ENCODE measurements at regions not wholly inside any gene's neighbourhood (a gene's known extent, or its start where the extent isn't known, plus 50 kb on each side); places are given as distances from the start of the nearest gene placed in this dataset.
"Not testable (repeated sequence)": the region's sequence is repeated elsewhere in the genome, so short reads cannot be mapped to it uniquely, and the experiment has no call there.

- Histone ChIP-seq H3K9me3 (no peaks in the 10 kb centered on the region), H3K36me3 (no peaks in the 10 kb centered on the region), H3K27me3 (no peaks in the 10 kb centered on the region), H3K27ac (no peak overlapping the region), H3K4me1 (no peaks in the 10 kb centered on the region), H3K4me3 (no peak overlapping the region)
- TF ChIP-seq CTCF (IDR thresholded peaks at IDR 0.05), result no peak
- TF ChIP-seq POLR2A (IDR thresholded peaks at IDR 0.05), result no peak
- no peak for TF ChIP-seq POLR2AphosphoS5 (IDR thresholded peaks at IDR 0.05)
- intact Hi-C loops (cut with DNase I), result no loop called here
- 84 to 89% methylated on average over 1 of the region's 1 CpG for WGBS, 2 donors
- no peak for DNase-seq
These were observed 346.7 kb downstream of the PAX1 start for GRCh38 chr20:22052025-22052650.

- DNase-seq; H3K4me3 ChIP-seq; H3K4me1 ChIP-seq; H3K9me3 ChIP-seq; intact Hi-C loops (cut with DNase I); H3K36me3 ChIP-seq; H3K27ac ChIP-seq; H3K27me3 ChIP-seq: not testable (repeated sequence)
- 46 to 51% methylated on average over 13 of the region's 13 CpGs for WGBS, 2 donors
These were observed 340.6 kb downstream of the PAX1 start for GRCh38 chr20:22045956-22046507.

GRCh38 chr20:22027423-22027822 is 322.0 kb downstream of the PAX1 start:
- no peak for DNase-seq

GRCh38 chr20:22020201-22020600 is 314.7 kb downstream of the PAX1 start:
- Histone ChIP-seq H3K27me3 (no peaks in the 10 kb centered on the region), H3K36me3 (no peaks in the 10 kb centered on the region), H3K27ac (no peak overlapping the region), H3K4me3 (no peak overlapping the region), H3K4me1 (no peaks in the 10 kb centered on the region), H3K9me3 (peaks cover 0 to 4% (median 0%) of the 10 kb centered on the region in 4 donors)
- intact Hi-C loops (cut with DNase I), result no loop called here
- 82 to 86% methylated on average over 4 of the region's 4 CpGs for WGBS, 2 donors
- no peak for DNase-seq
- TF ChIP-seq POLR2A (IDR thresholded peaks at IDR 0.05), result no peak
- TF ChIP-seq EP300 (IDR thresholded peaks at IDR 0.05), result no peak
- TF ChIP-seq CTCF (IDR thresholded peaks at IDR 0.05), result no peak
- TF ChIP-seq POLR2AphosphoS5 (IDR thresholded peaks at IDR 0.05), result no peak

More at GRCh38 chr20:22027423-22027822, 322.0 kb downstream of the PAX1 start:
- intact Hi-C loops (cut with DNase I), result no loop called here
- H3K4me3 ChIP-seq, result no peak overlapping the region
- peaks cover 0 to 6% (median 4%) of the 10 kb centered on the region in 4 donors for H3K9me3 ChIP-seq
- WGBS, 2 donors, result 56 to 66% methylated on average over 1 of the region's 1 CpG
- H3K36me3 ChIP-seq, result no peaks in the 10 kb centered on the region
- no peak overlapping the region for H3K27ac ChIP-seq
- H3K4me1 ChIP-seq, result no peaks in the 10 kb centered on the region
- TF ChIP-seq CTCF (IDR thresholded peaks at IDR 0.05) (no peak), POLR2AphosphoS5 (IDR thresholded peaks at IDR 0.05) (no peak), EP300 (IDR thresholded peaks at IDR 0.05) (no peak), POLR2A (IDR thresholded peaks at IDR 0.05) (no peak)
- H3K27me3 ChIP-seq, result no peaks in the 10 kb centered on the region

- 82 to 83% methylated on average over 3 of the region's 3 CpGs for WGBS, 2 donors
- H3K27me3 ChIP-seq, result no peaks in the 10 kb centered on the region
- H3K4me3 ChIP-seq, result no peak overlapping the region
- no peak for DNase-seq
- H3K4me1 ChIP-seq, result no peaks in the 10 kb centered on the region
- no peak overlapping the region for H3K27ac ChIP-seq
- no peaks in the 10 kb centered on the region for H3K9me3 ChIP-seq
- intact Hi-C loops (cut with DNase I), result no loop called here
- H3K36me3 ChIP-seq, result no peaks in the 10 kb centered on the region
- no peak for TF ChIP-seq POLR2A (IDR thresholded peaks at IDR 0.05)
- no peak for TF ChIP-seq POLR2AphosphoS5 (IDR thresholded peaks at IDR 0.05)
- no peak for TF ChIP-seq CTCF (IDR thresholded peaks at IDR 0.05)
- no peak for TF ChIP-seq EP300 (IDR thresholded peaks at IDR 0.05)
These were observed 303.0 kb downstream of the PAX1 start for GRCh38 chr20:22008456-22008855.

All from sigmoid colon (tissue), 6 donors.